Neural crest cell (in vitro differentiated cells): ENCODE measurements at regions not wholly inside any gene's neighbourhood (a gene's known extent, or its start where the extent isn't known, plus 50 kb on each side); places are given as distances from the start of the nearest gene placed in this dataset.

Source experiments
- DNase-seq: peaks from one replicate; pipeline ENCODE4 v3.0.0; 2021; ENCODE audit warnings: low read depth, mixed read lengths, low spot score
- H3K27ac Mint-ChIP-seq: one replicate; pipeline ENCODE4 v1.8.0; 2021; ENCODE audit warnings: mild to moderate bottlenecking, mixed read lengths; ENCODE audit not compliant: unreplicated experiment
- H3K27me3 Mint-ChIP-seq: 2 replicates; pipeline ENCODE4 v1.8.0; 2021; ENCODE audit warnings: low read depth, mild to moderate bottlenecking, mixed read lengths
- H3K36me3 Mint-ChIP-seq: 2 replicates; pipeline ENCODE4 v1.8.0; 2021; ENCODE audit warnings: low read depth, mild to moderate bottlenecking, mixed read lengths
- H3K4me1 Mint-ChIP-seq: 2 replicates; pipeline ENCODE4 v1.8.0; 2021; ENCODE audit warnings: mixed read lengths
- H3K4me3 Mint-ChIP-seq: one replicate; pipeline ENCODE4 v1.8.0; 2021; ENCODE audit warnings: mild to moderate bottlenecking, mixed read lengths
- H3K9me3 Mint-ChIP-seq: 2 replicates; pipeline ENCODE4 v1.8.0; 2021; ENCODE audit warnings: mixed read lengths
- CTCF ChIP-seq: fragments of 200-600 bp; sonication (generic); conservative IDR thresholded peaks from 2 replicates; pipeline ENCODE4 v1.5.0; 2021; ENCODE audit warnings: antibody characterized with exemption, mild to moderate bottlenecking

- H3K27ac Mint-ChIP-seq: no peak overlapping the region
- H3K9me3 Mint-ChIP-seq: no peaks in the 10 kb centered on the region
- H3K4me1 Mint-ChIP-seq: peaks cover 4% of the 10 kb centered on the region
- peaks cover 4% of the 10 kb centered on the region for H3K27me3 Mint-ChIP-seq
- H3K36me3 Mint-ChIP-seq: no peaks in the 10 kb centered on the region
- DNase-seq: no peak
- no peak overlapping the region for H3K4me3 Mint-ChIP-seq
- TF ChIP-seq CTCF: no peak
Measured at GRCh38 chr13:111521030-111521429, 200.6 kb downstream of the TEX29 start.

- Mint-ChIP-seq H3K27me3 (peaks cover 1% of the 10 kb centered on the region), H3K9me3 (no peaks in the 10 kb centered on the region), H3K36me3 (no peaks in the 10 kb centered on the region), H3K4me1 (peaks cover 4% of the 10 kb centered on the region), H3K27ac (no peak overlapping the region), H3K4me3 (no peak overlapping the region)
- DNase-seq: no peak
- TF ChIP-seq CTCF: no peak
Measured at GRCh38 chr13:111521691-111522229, 201.3 kb downstream of the TEX29 start.

- H3K27me3 Mint-ChIP-seq: no peaks in the 10 kb centered on the region
- H3K4me3 Mint-ChIP-seq: no peak overlapping the region
- no peaks in the 10 kb centered on the region for H3K36me3 Mint-ChIP-seq
- H3K4me1 Mint-ChIP-seq: peaks cover 10% of the 10 kb centered on the region
- no peak for DNase-seq
- no peak overlapping the region for H3K27ac Mint-ChIP-seq
- no peak for TF ChIP-seq CTCF
- H3K9me3 Mint-ChIP-seq: no peaks in the 10 kb centered on the region
Measured at GRCh38 chr13:111525320-111526118, 205.1 kb downstream of the TEX29 start.

- Mint-ChIP-seq H3K4me1 (peaks cover 16% of the 10 kb centered on the region), H3K4me3 (no peak overlapping the region), H3K36me3 (no peaks in the 10 kb centered on the region), H3K27me3 (peaks cover 2% of the 10 kb centered on the region), H3K27ac (no peak overlapping the region), H3K9me3 (no peaks in the 10 kb centered on the region)
- DNase-seq: no peak
- no peak for TF ChIP-seq CTCF
Measured at GRCh38 chr13:111526922-111527321, 206.5 kb downstream of the TEX29 start.

- H3K4me1 Mint-ChIP-seq: peaks cover 21% of the 10 kb centered on the region
- no peaks in the 10 kb centered on the region for H3K36me3 Mint-ChIP-seq
- TF ChIP-seq CTCF: no peak
- H3K4me3 Mint-ChIP-seq: no peak overlapping the region
- H3K27me3 Mint-ChIP-seq: peaks cover 2% of the 10 kb centered on the region
- no peak for DNase-seq
- no peak overlapping the region for H3K27ac Mint-ChIP-seq
- H3K9me3 Mint-ChIP-seq: no peaks in the 10 kb centered on the region
Measured at GRCh38 chr13:111527614-111528229, 207.3 kb downstream of the TEX29 start.
